HFF-Myc (cell line): ENCODE measurements at regions not wholly inside any gene's neighbourhood (a gene's known extent, or its start where the extent isn't known, plus 50 kb on each side); places are given as distances from the start of the nearest gene placed in this dataset.
"Not testable (repeated sequence)": the region's sequence is repeated elsewhere in the genome, so short reads cannot be mapped to it uniquely, and the experiment has no call there.

Experiments
- DNase-seq: peaks from one replicate; pipeline ENCODE4 v3.0.0-alpha.2; 2011; ENCODE audit warnings: low read depth; ENCODE audit errors: extremely low read depth
- H3K4me3 ChIP-seq: replicated peaks from 2 replicates; pipeline ENCODE4 v1.5.1; 2011; ENCODE audit warnings: low read depth, mild to moderate bottlenecking, control low read depth, low read length
- TF ChIP-seq, protein P1 (sequence below): IDR thresholded peaks from 2 replicates; pipeline ENCODE4 v1.5.1; 2012; ENCODE audit warnings: mild to moderate bottlenecking, low read depth, low read length, control low read depth; ENCODE audit errors: missing control alignments

DNA sequence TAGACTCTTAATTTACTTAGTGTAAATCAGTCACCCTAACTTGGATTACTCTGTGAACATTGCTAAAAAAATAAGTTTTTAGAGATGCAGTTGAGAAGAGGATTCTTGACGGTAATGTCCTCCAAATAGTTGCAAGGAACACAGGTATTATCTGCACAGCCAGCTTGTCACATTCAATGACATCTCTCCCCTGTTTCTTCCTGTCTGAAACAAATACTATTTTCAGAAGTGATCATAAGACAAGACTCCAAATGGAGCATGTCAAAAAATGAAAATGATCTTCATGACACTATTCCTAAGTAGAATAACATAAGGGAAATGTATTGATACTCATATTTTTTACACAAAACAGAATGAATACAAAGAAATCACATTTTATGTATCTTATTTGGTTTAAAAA lies 227.9 kb upstream of the CHD1 start:
- TF ChIP-seq, protein P1, sequence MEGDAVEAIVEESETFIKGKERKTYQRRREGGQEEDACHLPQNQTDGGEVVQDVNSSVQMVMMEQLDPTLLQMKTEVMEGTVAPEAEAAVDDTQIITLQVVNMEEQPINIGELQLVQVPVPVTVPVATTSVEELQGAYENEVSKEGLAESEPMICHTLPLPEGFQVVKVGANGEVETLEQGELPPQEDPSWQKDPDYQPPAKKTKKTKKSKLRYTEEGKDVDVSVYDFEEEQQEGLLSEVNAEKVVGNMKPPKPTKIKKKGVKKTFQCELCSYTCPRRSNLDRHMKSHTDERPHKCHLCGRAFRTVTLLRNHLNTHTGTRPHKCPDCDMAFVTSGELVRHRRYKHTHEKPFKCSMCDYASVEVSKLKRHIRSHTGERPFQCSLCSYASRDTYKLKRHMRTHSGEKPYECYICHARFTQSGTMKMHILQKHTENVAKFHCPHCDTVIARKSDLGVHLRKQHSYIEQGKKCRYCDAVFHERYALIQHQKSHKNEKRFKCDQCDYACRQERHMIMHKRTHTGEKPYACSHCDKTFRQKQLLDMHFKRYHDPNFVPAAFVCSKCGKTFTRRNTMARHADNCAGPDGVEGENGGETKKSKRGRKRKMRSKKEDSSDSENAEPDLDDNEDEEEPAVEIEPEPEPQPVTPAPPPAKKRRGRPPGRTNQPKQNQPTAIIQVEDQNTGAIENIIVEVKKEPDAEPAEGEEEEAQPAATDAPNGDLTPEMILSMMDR = no peak
- no peak overlapping the region for H3K4me3 ChIP-seq
- no peak for DNase-seq

DNA sequence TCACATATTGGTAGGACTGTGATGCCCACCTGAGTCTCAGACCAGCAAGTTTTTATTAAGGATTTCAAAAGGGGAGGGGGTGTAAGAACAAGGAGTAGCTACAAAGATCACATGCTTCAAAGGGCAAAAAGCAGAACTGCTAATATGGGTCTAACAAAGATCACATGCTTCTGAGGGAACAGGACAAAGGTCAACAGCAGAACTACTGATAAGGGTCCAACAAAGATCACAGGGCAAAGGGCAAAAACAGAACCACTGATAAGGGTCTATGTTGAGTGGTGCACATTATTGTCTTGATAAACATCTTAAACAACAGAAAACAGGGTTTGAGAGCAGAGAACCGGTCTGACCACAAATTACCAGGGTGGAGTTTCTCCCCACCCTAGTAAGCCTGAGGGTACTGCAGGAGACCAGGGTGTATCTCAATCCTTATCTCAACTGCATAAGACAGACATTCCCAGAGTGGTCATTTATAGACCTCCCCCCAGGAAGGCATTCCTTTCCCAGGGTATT lies 214.5 kb upstream of the CHD1 start:
- not testable (repeated sequence) for DNase-seq, H3K4me3 ChIP-seq

DNA sequence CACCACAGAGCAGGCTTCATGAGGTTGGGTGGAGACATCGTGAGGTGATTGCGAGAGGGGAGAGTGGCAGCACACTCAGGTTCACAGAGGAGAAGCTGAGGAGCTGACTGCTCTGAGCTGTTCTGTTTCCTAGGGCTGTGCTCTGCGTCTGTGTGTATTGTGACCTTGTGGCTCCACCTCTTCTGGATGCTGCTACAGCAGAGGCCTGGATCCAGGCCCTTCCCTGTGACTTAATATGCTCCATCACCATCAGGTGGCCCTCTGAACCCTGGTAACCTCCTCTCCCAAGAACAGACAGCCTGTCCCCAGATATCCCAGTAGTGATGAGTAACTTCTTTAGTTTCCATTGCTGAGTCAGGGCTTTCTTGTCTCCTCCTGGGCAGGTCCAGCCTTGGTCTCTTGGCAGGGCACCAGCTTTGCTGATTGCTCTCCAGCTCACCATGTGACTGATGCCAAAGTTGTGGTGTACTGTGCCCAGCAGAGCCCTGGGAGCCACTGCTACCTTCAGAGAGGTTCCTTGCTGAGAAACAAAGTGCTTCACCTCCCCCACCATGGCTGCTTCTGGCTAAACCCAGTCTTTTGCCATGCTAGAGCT lies 212.8 kb upstream of the CHD1 start:
- no peak for DNase-seq
- TF ChIP-seq, protein P1 = no peak
- no peak overlapping the region for H3K4me3 ChIP-seq

DNA sequence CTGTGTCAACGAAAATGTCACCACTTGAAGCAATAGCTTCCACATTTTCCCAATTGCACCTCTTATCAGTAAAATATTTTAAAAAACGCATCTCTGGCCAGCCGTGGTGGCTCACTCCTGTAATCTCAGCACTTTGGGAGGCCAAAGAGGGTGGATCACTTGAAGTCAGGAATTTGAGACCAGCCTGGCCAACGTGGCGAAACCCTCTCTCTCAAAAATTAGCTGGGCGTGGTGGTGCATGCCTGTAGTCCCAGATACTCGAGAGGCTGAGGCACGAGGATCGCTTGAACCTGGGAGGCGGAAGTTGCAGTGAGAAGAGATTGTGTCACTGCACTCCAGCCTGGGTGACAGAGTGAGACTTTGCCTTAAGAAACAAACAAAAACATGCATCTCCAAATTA lies 210.1 kb upstream of the CHD1 start:
- TF ChIP-seq, protein P1 = no peak
- DNase-seq = no peak
- no peak overlapping the region for H3K4me3 ChIP-seq

DNA sequence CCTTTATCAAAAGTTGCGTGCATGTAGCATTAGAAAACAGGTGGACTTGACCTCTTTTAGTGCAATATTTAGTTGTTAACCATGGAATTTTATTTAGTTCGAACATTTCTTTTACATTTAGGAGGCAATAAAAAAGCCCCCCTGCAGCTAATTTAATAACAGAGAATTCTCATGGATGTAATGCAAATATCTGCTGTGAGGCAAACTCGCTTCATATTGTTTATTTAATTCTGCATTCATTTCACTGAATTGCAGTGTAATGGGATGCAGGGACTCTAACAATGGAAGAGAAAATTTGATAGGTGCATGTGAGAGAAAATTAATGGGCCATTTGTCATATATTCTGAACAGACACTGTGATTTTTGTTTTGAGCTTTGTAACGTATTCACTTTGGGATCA lies 205.1 kb upstream of the CHD1 start:
- DNase-seq = no peak
- TF ChIP-seq, protein P1 = no peak

DNA sequence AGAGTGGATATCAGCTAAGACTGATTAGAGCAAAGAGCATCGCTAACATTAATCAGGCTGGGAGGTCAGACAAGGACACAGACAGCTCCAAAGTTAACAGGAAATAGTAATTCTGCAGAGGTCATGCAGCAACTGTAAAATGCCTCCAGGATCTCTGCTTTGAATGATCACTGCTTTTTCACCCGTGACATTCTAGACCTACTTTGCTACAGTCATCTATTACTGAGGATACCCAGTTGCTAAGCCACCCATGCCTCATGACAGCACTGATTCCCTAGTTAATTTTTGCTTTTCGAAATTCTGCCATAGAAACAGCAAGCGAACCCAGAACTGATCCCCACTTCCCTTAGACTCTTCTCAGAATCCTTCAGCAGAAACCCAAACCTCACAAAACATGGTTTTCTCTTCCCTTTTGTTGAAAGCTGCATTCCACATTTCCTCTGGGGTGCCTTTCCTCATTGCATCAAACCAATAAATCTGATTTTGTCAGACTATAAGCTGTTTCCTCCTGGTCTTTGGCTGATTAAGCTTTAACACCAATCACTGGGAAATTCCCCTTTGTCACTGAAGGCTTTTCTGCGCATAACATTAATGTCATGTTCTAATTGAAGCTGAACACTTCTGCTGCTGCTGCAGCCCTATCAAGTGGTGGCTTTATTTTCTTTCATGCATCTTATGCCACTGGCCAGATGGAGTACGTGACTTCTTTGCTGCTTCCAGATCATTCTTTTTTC lies 201.1 kb upstream of the CHD1 start:
- H3K4me3 ChIP-seq = no peak overlapping the region
- no peak for DNase-seq
- TF ChIP-seq, protein P1 = no peak

More for the DNA sequence above, 205.1 kb upstream of the CHD1 start:
- H3K4me3 ChIP-seq = no peak overlapping the region

DNA sequence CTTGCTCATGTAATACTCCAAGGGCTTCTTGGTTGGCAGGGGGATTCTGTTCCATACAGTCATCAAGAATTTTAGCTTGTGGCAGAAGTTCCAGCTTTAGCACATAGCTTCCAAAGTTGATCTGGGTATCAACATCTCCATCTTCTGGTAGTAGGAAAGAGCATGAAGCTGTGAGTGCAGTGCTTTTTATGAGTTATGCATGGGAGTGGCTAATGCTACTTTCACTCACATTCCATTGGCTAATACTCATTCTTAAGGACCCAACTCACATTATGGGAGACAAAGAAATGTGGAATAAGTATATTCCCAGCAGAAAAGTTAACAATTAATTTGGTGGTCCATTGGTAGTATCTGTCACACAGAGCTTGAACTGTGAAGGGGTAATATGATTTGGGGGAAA lies 194.2 kb upstream of the CHD1 start:
- DNase-seq = no peak
- H3K4me3 ChIP-seq = no peak overlapping the region
- TF ChIP-seq, protein P1 = no peak
